GM18505 (cell line): ENCODE measurements at regions not wholly inside any gene's neighbourhood (a gene's known extent, or its start where the extent isn't known, plus 50 kb on each side); places are given as distances from the start of the nearest gene placed in this dataset.

Experiments used
- ATAC-seq: cut with Tn5 transposase; IDR thresholded peaks from one replicate; pipeline ENCODE4 v1.9.1; 2021; ENCODE audit not compliant: unreplicated experiment
- POLR2A ChIP-seq: IDR thresholded peaks from 4 replicates; pipeline ENCODE4 v1.6.1; 2011; ENCODE audit warnings: borderline replicate concordance; ENCODE audit not compliant: insufficient read depth, insufficient read length; ENCODE audit errors: extremely low read depth

- no peak for TF ChIP-seq POLR2A
- ATAC-seq = no peak
Measured at GRCh38 chr1:224486801-224487583, 52.4 kb upstream of the WDR26 start.

GRCh38 chr1:224488806-224489499, 54.4 kb upstream of the WDR26 start:
- TF ChIP-seq POLR2A = no peak
- ATAC-seq = no peak

GRCh38 chr1:224489534-224490365, 55.2 kb upstream of the WDR26 start:
- no peak for ATAC-seq

DNA sequence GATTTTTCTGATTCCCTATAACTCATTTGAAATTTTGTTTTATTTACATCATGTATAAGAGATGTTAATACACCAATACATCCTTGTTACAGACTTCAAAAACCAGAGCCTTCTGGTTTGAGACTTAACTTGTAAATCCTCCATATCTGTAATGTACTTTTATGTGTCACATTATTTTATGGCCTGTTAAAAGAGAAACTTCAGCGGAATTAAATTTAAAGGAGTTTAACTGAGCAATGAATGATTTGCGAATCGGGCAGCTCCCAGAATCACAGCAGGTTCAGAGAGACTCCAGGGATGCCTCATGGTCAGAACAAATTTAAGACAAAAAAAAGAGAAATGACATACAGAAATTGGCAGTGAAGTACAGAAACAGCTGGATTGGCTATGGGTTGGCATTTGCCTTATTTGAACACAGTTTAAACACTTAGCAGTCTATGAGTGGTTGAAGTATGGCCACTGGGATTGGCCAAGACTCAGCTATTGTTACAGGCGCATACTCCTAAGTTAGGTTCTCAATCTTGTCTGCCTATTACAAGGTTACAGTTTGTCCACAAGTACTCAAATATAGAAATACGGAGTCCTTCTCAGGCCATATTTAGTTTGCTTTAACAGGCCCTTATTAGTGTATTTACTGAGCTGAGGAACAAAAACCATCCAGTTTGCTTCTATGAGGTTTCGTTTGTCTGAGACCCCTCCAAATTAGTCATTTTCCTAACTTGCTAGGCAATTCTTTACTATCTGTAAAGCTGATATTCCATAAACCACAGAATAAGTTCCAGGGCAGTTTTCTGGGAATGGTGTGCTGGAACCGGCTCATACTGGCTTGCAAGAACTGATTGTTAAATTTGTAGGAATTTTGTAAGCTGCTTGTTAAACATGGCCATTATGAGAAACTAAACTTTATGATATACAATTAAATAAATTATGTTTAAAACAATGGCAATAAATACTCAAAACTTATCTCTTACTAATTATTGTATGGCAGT, 56.2 kb upstream of the WDR26 start:
- no peak for TF ChIP-seq POLR2A
- ATAC-seq = no peak

More at GRCh38 chr1:224489534-224490365, 55.2 kb upstream of the WDR26 start:
- TF ChIP-seq POLR2A = no peak

DNA sequence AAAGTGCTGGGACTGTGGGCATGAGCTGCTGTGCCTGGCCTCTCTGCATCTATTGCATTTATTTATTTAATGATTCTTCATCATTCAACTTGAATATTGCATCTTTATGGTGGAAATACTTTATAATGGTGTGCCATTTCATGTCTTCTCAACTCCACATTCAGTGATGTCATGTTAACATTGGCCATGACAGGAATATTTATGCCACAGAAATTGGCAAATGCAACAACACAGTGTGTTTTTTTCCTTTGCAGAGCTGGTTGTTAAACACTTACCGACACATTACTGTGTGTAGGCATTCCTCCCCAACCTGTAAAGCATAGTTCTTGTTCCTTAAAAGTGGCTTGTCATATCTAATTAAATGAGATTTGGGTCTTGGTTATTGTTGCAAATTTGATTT, 57.4 kb upstream of the WDR26 start:
- ATAC-seq = no peak
- TF ChIP-seq POLR2A = no peak

GRCh38 chr1:224492632-224493031, 58.0 kb upstream of the WDR26 start:
- no peak for ATAC-seq
- TF ChIP-seq POLR2A = no peak

DNA sequence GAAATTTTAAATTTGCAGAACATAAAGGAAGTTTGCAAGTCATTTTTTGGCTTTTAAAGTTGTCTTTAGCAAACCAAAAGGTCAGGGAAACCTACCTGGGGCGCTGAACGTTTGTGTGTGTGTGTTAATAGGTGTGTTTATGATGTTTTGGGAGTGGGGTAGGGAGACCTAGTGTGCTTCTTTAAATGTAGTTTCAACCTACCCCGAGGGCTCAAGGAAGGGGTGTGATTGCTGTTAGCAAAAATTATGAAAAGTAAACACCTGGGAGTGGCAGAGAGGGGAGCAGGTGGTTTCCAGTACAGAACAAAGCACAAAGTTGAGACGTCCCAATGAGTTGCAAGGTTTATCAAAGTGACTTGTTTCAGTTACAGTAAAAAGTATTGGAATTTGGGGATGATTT, 58.7 kb upstream of the WDR26 start:
- no peak for ATAC-seq
- no peak for TF ChIP-seq POLR2A

DNA sequence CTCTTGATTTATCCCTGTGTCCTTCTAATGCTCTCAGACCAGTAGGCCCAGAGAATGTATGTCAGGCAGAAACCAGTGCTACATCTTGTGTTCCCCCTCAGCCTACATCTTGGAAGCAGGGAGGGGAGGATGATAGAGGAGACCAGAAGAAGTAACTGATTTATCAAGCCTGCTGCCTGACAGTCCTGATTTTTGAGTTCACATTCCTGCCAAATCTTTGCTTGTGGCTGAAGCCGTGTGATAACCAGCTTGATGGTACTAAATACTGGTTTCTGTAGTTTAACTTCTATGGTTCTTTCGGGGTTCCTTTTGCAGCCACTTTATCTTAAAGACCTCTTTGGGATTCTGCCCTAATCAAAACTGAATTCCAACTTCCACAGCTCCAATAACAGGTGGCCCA, 59.7 kb upstream of the WDR26 start:
- no peak for TF ChIP-seq POLR2A
- ATAC-seq = no peak

DNA sequence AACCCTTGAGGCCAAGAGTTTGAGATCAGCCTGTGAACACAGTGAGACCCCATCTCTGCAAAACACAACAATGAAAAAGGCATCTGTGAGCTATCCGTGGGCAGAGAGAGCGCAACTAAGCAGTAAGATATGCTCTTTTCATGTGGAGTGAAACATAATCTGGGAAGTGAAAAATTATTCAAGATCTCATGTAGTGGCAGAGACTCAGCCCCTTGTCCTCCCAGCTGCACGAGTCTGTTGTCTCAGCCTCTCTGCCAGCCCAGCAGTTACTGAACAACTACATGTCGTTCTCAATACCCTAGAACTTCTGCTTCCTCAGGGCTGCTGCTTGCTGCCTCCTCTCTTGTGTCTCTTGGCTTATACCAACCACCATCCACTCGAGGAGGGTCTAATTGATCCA, 61.3 kb upstream of the WDR26 start:
- ATAC-seq = no peak
- no peak for TF ChIP-seq POLR2A

- no peak for ATAC-seq
- TF ChIP-seq POLR2A = no peak
Measured at GRCh38 chr1:224496826-224497225, 62.2 kb upstream of the WDR26 start.

DNA sequence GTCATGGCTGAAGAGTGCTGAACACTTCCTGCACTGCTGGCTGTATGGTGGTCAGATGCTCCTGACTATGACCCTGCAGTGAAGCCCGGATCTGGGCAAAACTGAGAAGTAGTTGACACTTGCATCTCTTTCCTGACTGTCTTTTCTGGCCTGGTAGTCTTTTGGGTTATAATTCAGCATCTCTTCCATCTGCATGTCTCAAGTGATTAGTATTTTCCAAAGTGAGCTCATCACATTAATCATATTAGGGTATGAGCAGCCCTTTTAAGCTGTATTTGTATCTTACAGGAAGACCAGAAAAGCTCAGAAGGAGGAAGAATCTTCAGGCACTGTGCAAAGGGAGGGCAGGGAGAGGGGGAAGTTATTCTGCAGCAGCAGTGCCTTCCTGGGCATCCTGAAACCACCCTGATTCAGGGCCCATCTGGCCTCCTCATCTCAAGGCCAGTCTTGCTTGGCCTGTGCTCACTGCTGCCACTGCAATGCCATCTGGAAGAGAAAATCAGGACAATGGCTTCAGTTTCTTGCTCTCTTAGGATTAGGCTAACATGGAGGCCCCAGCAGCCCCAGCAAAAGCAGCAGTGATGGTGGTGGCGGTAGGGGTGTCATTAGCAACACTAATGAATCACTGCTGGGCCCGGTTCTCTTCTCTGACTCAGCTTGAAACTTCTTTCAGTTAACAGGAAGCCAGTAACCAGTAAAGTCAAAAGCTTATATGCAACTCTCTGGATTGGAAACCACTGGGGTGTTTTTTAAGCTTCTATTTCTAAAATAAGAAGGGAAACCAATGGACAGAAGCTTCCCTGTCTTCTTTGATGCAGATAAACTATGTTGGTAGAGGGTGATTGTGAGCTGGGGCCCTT, 63.3 kb upstream of the WDR26 start:
- peak; percentile 95 for ATAC-seq
- TF ChIP-seq POLR2A = no peak
